WERI-Rb-1 (cell line): ENCODE measurements at regions not wholly inside any gene's neighbourhood (a gene's known extent, or its start where the extent isn't known, plus 50 kb on each side); places are given as distances from the start of the nearest gene placed in this dataset.

Source experiments
- DNase-seq: peaks from one replicate; pipeline ENCODE4 v3.0.0-alpha.2; 2020
- H3K27ac ChIP-seq: fragments of 250-450 bp; sonication (Bioruptor Pico); 2 replicates; pipeline ENCODE4 v1.5.1; 2020; ENCODE audit warnings: mild to moderate bottlenecking, moderate library complexity
- H3K27me3 ChIP-seq: fragments of 250-450 bp; sonication (Bioruptor Pico); 2 replicates; pipeline ENCODE4 v1.5.1; 2021; ENCODE audit warnings: mild to moderate bottlenecking, low read depth, moderate library complexity; ENCODE audit not compliant: insufficient read depth, severe bottlenecking
- H3K36me3 ChIP-seq: fragments of 250-450 bp; sonication (Bioruptor Pico); 2 replicates; pipeline ENCODE4 v1.5.1; 2020; ENCODE audit warnings: mild to moderate bottlenecking, moderate library complexity
- H3K4me3 ChIP-seq: 2 replicates; pipeline ENCODE4 v1.5.1; 2011; ENCODE audit warnings: low read depth, mild to moderate bottlenecking, control low read depth, low read length
- H3K9me3 ChIP-seq: fragments of 250-450 bp; sonication (Bioruptor Pico); 2 replicates; pipeline ENCODE4 v1.5.1; 2021; ENCODE audit warnings: mild to moderate bottlenecking, moderate library complexity; ENCODE audit not compliant: severe bottlenecking
- TF ChIP-seq, protein P1 (sequence below): IDR thresholded peaks from 2 replicates; pipeline ENCODE4 v1.5.1; 2011; ENCODE audit warnings: low read depth, mild to moderate bottlenecking, control low read depth, inconsistent platforms, low read length

DNA sequence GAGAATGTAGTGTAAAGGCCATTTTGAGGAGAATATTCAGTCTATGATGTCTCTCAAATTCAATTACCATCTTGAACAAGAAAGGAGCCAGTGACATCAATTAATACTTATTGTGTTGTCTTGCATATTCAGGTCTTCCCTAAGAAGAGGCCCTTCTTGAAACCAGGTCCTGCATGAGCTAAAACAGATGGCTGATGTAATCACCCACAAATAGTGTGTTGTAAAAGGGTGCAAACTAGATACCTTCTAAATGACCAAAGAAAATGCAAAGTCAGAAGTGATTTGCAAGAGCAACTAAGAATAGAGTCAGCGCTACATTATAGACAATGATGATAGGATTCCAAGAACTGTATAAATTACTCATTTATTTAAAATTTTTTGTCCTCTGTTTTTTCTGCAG, 97.0 kb downstream of the BTBD3 start:
- no peaks in the 10 kb centered on the region for H3K36me3 ChIP-seq
- no peak for DNase-seq

DNA sequence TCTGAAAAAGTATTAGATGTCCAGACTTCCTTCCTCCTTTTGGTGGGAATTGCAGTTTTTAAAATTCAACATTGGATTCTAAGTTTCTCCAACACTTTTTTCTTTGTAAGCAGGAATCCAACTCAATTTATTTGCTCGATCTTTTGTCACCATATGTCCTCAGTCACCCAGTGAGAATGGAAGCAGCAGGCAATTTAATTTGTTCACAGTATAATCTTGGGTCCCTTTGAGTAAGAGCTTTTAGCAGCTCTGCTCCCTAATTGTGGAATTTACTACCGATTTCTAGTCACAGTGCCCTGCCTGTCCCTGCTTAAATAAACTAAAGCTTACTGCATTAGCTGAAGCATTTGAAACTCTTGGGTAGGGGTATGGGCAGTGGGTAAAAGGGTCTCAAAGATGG, 98.6 kb downstream of the BTBD3 start:
- TF ChIP-seq, protein P1, sequence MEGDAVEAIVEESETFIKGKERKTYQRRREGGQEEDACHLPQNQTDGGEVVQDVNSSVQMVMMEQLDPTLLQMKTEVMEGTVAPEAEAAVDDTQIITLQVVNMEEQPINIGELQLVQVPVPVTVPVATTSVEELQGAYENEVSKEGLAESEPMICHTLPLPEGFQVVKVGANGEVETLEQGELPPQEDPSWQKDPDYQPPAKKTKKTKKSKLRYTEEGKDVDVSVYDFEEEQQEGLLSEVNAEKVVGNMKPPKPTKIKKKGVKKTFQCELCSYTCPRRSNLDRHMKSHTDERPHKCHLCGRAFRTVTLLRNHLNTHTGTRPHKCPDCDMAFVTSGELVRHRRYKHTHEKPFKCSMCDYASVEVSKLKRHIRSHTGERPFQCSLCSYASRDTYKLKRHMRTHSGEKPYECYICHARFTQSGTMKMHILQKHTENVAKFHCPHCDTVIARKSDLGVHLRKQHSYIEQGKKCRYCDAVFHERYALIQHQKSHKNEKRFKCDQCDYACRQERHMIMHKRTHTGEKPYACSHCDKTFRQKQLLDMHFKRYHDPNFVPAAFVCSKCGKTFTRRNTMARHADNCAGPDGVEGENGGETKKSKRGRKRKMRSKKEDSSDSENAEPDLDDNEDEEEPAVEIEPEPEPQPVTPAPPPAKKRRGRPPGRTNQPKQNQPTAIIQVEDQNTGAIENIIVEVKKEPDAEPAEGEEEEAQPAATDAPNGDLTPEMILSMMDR: no peak
- Histone ChIP-seq H3K27ac (no peak overlapping the region), H3K9me3 (no peaks in the 10 kb centered on the region), H3K4me3 (no peak overlapping the region), H3K36me3 (no peaks in the 10 kb centered on the region), H3K27me3 (no peaks in the 10 kb centered on the region)
- no peak for DNase-seq

More for the DNA sequence above, 97.0 kb downstream of the BTBD3 start:
- Histone ChIP-seq H3K27me3 (no peaks in the 10 kb centered on the region), H3K27ac (no peak overlapping the region), H3K9me3 (no peaks in the 10 kb centered on the region), H3K4me3 (no peak overlapping the region)
- TF ChIP-seq, protein P1: no peak

DNA sequence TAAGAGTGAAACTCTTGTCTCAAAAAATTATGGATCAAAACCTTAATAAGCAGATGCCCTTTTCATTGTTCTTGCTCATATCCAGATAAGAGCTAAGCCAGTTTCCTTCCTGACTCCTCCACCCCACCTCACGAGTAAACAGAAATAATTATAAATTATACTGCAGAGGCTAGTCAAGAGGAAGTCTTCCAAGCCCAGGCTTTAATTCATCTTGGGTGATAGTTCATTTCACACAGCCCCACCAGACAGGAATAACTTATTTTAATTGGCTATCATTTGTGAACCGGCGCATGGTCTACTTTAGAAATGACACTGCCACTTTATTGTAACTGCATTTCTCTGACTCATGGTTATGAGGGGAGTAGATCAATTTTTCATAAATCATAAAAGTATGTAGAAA, 102.0 kb downstream of the BTBD3 start:
- TF ChIP-seq, protein P1: no peak
- no peaks in the 10 kb centered on the region for H3K9me3 ChIP-seq
- H3K27me3 ChIP-seq: no peaks in the 10 kb centered on the region
- no peak overlapping the region for H3K4me3 ChIP-seq
- H3K27ac ChIP-seq: no peak overlapping the region
- no peak for DNase-seq
- no peaks in the 10 kb centered on the region for H3K36me3 ChIP-seq

DNA sequence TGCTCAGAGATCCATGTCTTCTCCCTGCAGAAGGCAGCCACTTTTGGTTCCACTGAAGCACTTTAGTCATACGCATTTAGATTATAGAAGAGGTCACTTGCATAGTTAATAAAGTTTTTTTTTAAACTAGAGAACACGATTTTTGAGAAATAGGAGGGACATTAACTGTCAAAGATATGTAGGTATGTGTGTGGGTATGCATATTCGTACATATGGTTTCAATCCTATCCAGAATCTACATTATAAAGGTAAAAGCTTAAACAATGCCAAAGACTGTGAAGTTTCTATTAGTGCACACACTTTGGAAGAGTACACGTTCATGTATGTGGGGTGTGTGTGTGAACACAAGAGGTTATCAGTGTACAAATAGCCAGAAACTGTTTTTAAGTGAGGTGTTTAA, 103.2 kb downstream of the BTBD3 start:
- TF ChIP-seq, protein P1: no peak
- Histone ChIP-seq H3K27ac (no peak overlapping the region), H3K27me3 (no peaks in the 10 kb centered on the region)

DNA sequence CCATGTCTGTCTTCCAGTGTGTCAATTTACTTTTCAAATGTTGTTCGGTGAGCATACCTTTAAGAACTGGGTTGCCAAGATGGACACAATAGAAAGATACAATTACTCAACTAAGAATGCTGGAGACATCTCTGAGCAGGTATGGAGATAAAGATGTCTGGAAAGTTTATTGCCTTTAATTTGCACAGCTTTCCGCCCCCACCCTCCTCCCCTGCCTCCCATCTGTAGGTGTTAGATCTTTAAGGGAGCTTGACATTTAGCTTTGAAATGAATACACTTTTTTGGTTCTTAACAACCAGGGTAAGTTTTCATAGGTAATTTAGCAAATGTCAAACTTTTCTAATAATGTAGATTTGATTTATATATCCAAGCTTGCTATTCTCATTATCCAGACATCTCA, 104.4 kb downstream of the BTBD3 start:
- Histone ChIP-seq H3K27ac (no peak overlapping the region), H3K36me3 (no peaks in the 10 kb centered on the region), H3K4me3 (no peak overlapping the region), H3K27me3 (no peaks in the 10 kb centered on the region), H3K9me3 (no peaks in the 10 kb centered on the region)
- no peak for DNase-seq
- TF ChIP-seq, protein P1: no peak

More for the DNA sequence above, 103.2 kb downstream of the BTBD3 start:
- Histone ChIP-seq H3K36me3 (no peaks in the 10 kb centered on the region), H3K4me3 (no peak overlapping the region), H3K9me3 (no peaks in the 10 kb centered on the region)
- DNase-seq: no peak

DNA sequence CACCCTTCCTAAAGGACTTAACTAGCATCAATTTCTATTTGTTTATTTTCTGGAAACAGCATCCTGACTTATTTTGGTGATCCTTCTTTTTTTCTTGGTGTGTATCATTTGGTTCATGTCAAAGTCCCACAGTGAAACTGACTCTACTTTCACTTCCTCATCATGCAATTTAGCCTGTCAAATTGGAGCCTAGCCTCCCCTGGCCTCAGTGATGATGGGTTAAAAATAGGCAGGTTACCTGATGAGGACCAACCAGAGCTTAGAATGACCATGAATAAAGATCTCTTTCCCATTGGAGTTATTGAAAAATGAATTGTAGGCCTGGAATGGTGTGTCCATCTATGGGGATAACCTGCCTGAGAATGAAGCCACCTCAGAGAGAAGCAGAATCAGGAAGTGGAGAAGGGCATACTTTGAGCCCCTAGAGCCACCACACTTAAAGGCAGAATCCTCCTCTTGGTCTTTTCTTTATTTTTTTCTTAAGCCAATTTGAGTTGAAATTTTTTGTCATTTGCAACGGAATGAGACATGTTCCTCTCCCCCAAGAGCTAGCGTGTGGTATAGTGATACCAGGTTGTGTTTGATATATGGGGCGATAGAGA, 105.6 kb downstream of the BTBD3 start:
- TF ChIP-seq, protein P1: no peak
- DNase-seq: no peak
- H3K27ac ChIP-seq: no peak overlapping the region
- H3K36me3 ChIP-seq: no peaks in the 10 kb centered on the region
- H3K9me3 ChIP-seq: no peaks in the 10 kb centered on the region
- no peaks in the 10 kb centered on the region for H3K27me3 ChIP-seq
- no peak overlapping the region for H3K4me3 ChIP-seq
